Parathyroid adenoma (tissue), 2 donors: ENCODE measurements at regions not wholly inside any gene's neighbourhood (a gene's known extent, or its start where the extent isn't known, plus 50 kb on each side); places are given as distances from the start of the nearest gene placed in this dataset.

Experiments
- H2AFZ ChIP-seq: fragments of 300-600 bp; sonication (generic); one replicate; pipeline ENCODE4 v1.7.0; 2017; ENCODE audit warnings: antibody characterized with exemption, mild to moderate bottlenecking
- H3K27ac ChIP-seq: fragments of 300-600 bp; sonication (generic); one replicate; pipeline ENCODE4 v1.7.0; 2017
- H3K27me3 ChIP-seq: fragments of 300-600 bp; sonication (generic); one replicate; pipeline ENCODE4 v1.7.0; 2017; ENCODE audit warnings: low read length; ENCODE audit not compliant: control insufficient read depth, insufficient read depth
- H3K36me3 ChIP-seq: fragments of 300-600 bp; sonication (generic); one replicate; pipeline ENCODE4 v1.7.0; 2017; ENCODE audit warnings: low read length; ENCODE audit not compliant: control insufficient read depth, insufficient read depth
- H3K4me1 ChIP-seq: fragments of 300-600 bp; sonication (generic); one replicate; pipeline ENCODE4 v1.7.0; 2017; ENCODE audit warnings: control low read depth
- H3K4me2 ChIP-seq: fragments of 300-600 bp; sonication (generic); one replicate; pipeline ENCODE4 v1.7.0; 2017; ENCODE audit warnings: low read length
- H3K4me3 ChIP-seq: fragments of 300-600 bp; sonication (generic); one replicate; pipeline ENCODE4 v1.7.0; 2017; ENCODE audit warnings: low read depth, low read length
- H3K79me2 ChIP-seq: fragments of 300-600 bp; sonication (generic); one replicate; pipeline ENCODE4 v1.7.0; 2017; ENCODE audit warnings: control low read depth
- H3K9ac ChIP-seq: fragments of 300-600 bp; sonication (generic); one replicate; pipeline ENCODE4 v1.7.0; 2017; ENCODE audit warnings: mild to moderate bottlenecking
- H3K9me3 ChIP-seq: fragments of 300-600 bp; sonication (generic); one replicate; pipeline ENCODE4 v1.7.0; 2017; ENCODE audit warnings: low read length; ENCODE audit not compliant: control insufficient read depth
- CTCF ChIP-seq: fragments of 300-600 bp; sonication (generic); IDR thresholded peaks from one replicate; pipeline ENCODE4 v1.7.0; 2017; ENCODE audit warnings: antibody characterized with exemption, mild to moderate bottlenecking
- donor health status: primary hyperparathyroidism.

DNA sequence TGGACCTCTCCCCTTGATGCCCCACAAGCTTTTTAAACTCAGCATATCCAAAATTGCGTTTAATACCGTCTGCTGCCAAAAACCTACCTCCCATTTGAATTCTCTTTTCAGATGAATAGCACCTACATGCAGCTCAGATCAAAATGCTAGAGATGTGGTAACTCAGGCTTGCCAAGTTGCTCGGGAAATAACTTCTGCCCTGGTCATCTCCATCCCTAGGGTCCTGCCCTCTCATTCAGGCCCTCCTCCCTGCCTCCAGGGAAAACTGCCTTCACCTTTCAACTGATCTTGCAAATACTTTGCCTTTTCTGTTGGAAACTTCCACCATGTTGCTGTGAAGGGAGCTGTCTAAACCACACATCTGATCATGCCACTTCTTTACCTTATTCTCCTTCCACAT, 114.1 kb downstream of the SPRY1 start:
- H2AFZ ChIP-seq: no peak overlapping the region
- no peak overlapping the region for H3K27ac ChIP-seq
- no peak overlapping the region for H3K4me3 ChIP-seq
- H3K27me3 ChIP-seq: no peaks in the 10 kb centered on the region
- H3K9ac ChIP-seq: no peak overlapping the region
- no peaks in the 10 kb centered on the region for H3K79me2 ChIP-seq
- TF ChIP-seq CTCF: no peak
- no peaks in the 10 kb centered on the region for H3K4me1 ChIP-seq
- H3K4me2 ChIP-seq: no peak overlapping the region
- no peaks in the 10 kb centered on the region for H3K9me3 ChIP-seq
- no peaks in the 10 kb centered on the region for H3K36me3 ChIP-seq

DNA sequence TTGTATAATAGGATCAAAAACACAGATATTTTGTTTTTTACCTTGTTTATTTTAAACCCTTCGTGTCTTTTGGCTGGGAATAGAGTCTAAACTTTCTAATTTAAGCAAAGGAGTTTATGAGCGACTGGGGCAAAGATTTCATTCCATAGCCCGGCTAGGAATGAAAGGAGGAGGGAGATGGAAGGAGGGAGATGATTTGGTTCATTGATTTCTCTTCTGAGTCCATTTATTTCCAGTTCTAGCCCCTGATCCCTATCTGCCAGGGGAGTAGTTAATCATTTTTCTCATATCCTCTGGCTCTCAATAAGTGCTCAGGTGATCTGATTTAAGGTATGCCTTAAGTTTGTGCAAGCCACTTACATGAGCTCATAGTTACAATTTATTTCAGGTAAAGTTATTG, 120.0 kb downstream of the SPRY1 start:
- Histone ChIP-seq H3K9ac (no peak overlapping the region), H3K27ac (no peak overlapping the region), H3K4me2 (no peak overlapping the region), H3K9me3 (no peaks in the 10 kb centered on the region), H3K27me3 (no peaks in the 10 kb centered on the region), H3K36me3 (no peaks in the 10 kb centered on the region), H3K4me3 (no peak overlapping the region), H3K4me1 (no peaks in the 10 kb centered on the region), H3K79me2 (no peaks in the 10 kb centered on the region), H2AFZ (no peak overlapping the region)
- TF ChIP-seq CTCF: no peak

DNA sequence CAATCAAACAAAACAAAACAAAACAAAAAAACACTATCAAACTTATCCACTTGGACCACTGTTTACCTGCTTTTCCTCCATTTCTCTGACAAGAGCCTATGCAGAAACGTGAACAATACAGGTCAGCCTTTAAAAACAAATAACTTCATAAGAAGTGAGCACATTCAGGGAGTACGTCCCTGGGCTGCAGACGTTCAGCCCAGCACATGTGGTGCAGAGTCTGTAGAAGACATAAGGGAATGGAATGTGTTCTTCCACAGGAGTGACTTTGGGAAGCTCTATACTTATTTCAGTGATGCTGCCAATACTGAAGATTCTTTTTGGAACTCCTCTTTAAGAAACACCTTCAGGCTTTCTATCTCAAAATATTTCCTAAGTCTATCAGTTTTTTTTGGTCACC, 120.6 kb downstream of the SPRY1 start:
- no peak overlapping the region for H3K4me2 ChIP-seq
- no peak overlapping the region for H3K27ac ChIP-seq
- no peak overlapping the region for H2AFZ ChIP-seq
- H3K9ac ChIP-seq: no peak overlapping the region
- no peaks in the 10 kb centered on the region for H3K36me3 ChIP-seq
- H3K9me3 ChIP-seq: no peaks in the 10 kb centered on the region
- H3K27me3 ChIP-seq: no peaks in the 10 kb centered on the region
- no peaks in the 10 kb centered on the region for H3K4me1 ChIP-seq
- no peak for TF ChIP-seq CTCF
- H3K79me2 ChIP-seq: no peaks in the 10 kb centered on the region
- H3K4me3 ChIP-seq: no peak overlapping the region

DNA sequence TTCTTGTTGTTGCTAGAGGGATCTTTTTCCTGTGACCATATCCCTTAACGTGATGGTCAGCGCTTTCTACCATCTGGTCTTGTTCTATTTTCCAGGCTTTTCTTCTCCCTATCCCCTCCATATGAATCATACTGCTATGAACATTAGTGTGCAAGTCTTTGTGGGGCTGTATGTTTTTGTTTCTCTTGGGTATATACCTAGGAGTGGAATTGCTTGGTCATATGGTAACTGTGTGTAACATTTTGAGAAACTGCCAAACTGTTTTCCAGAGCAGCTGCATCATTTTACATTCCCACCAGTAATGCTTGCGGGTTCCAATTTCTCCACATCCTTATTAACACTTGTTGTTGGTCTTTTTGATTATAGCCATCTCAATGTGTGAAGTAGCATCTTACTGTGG, 121.4 kb downstream of the SPRY1 start:
- no peaks in the 10 kb centered on the region for H3K9me3 ChIP-seq
- H3K27me3 ChIP-seq: no peaks in the 10 kb centered on the region
- no peaks in the 10 kb centered on the region for H3K4me1 ChIP-seq
- no peak overlapping the region for H3K4me3 ChIP-seq
- no peak overlapping the region for H3K27ac ChIP-seq
- no peak overlapping the region for H3K4me2 ChIP-seq
- no peak overlapping the region for H2AFZ ChIP-seq
- no peak overlapping the region for H3K9ac ChIP-seq
- H3K79me2 ChIP-seq: no peaks in the 10 kb centered on the region
- no peak for TF ChIP-seq CTCF
- H3K36me3 ChIP-seq: no peaks in the 10 kb centered on the region

DNA sequence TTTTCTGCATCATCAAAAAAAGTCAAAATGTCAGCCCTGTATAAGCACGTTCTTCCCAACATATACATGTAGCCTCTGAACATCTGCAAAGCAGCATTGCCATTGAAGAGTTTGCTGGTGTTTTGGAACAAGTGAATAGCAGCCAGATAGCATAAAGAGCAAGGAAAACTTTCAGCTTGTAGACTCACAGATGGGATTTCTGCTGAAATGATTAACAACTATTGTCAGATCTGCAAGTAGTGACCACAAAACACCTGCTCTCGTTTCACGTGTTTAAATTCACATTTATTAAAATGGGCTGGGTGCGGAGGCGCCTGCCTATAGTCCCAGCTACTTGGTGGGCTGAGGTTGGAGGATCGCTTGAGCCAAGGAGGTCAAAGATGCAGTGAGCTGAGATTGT, 123.7 kb downstream of the SPRY1 start:
- TF ChIP-seq CTCF: no peak
- H3K4me3 ChIP-seq: no peak overlapping the region

More for the DNA sequence above, 123.7 kb downstream of the SPRY1 start:
- no peaks in the 10 kb centered on the region for H3K4me1 ChIP-seq
- H3K9me3 ChIP-seq: no peaks in the 10 kb centered on the region
- no peak overlapping the region for H3K9ac ChIP-seq
- no peaks in the 10 kb centered on the region for H3K36me3 ChIP-seq
- H3K4me2 ChIP-seq: no peak overlapping the region
- H3K27me3 ChIP-seq: no peaks in the 10 kb centered on the region
- no peak overlapping the region for H2AFZ ChIP-seq
- H3K79me2 ChIP-seq: no peaks in the 10 kb centered on the region
- H3K27ac ChIP-seq: no peak overlapping the region
